Stomach (tissue), 8 donors: ENCODE measurements at regions not wholly inside any gene's neighbourhood (a gene's known extent, or its start where the extent isn't known, plus 50 kb on each side); places are given as distances from the start of the nearest gene placed in this dataset.

Experiments used
- DNase-seq, 2 donors: peaks; one replicate each; pipeline versions ENCODE4 v3.0.0 to v3.0.0-alpha.2; 2013 to 2019
- H3K27ac ChIP-seq, 5 donors: fragments of 200-600 bp in 4 of 5; sonication (generic) in 4 of 5; one replicate each; pipeline ENCODE4 v1.5.1; 2013 to 2019; ENCODE audit warnings: mild to moderate bottlenecking in 1 of 5, moderate library complexity in 1 of 5
- H3K27me3 ChIP-seq, 3 donors: fragments of 200-600 bp; sonication (generic); one replicate each; pipeline ENCODE4 v1.5.1; 2017 to 2019; ENCODE audit warnings: mixed run types in 1 of 3
- H3K36me3 ChIP-seq, 4 donors: fragments of 200-600 bp; sonication (generic); 1 replicate in 3 of 4; 2 replicates in 1 of 4; pipeline ENCODE4 v1.5.1; 2016 to 2019
- H3K4me1 ChIP-seq, 4 donors: fragments of 200-600 bp; sonication (generic); one replicate each; pipeline ENCODE4 v1.5.1; 2016 to 2019
- H3K4me3 ChIP-seq, 4 donors: fragments of 200-600 bp; sonication (generic) in 3 of 4; one replicate each; pipeline ENCODE4 v1.5.1; 2016 to 2019; ENCODE audit warnings: mild to moderate bottlenecking in 1 of 4
- H3K9me3 ChIP-seq, 4 donors: fragments of 200-600 bp; sonication (generic); one replicate each; pipeline ENCODE4 v1.5.1; 2016 to 2019
- CTCF ChIP-seq, 7 experiments: fragments of 450-650 bp in 4 of 7; fragments of 200-600 bp in 3 of 7; sonication (generic) in 3 of 7; IDR thresholded peaks; one replicate each; pipeline ENCODE4 v1.5.1; 2016 to 2019; ENCODE audit warnings: antibody characterized with exemption in 7 of 7, control low read depth in 2 of 7, mild to moderate bottlenecking in 1 of 7
- EP300 ChIP-seq: sonication (generic); formaldehyde crosslinking; IDR thresholded peaks from one replicate; pipeline ENCODE4 v1.6.1; 2017; ENCODE audit warnings: antibody characterized with exemption
- POLR2A ChIP-seq, 4 donors: fragments of 450-650 bp; IDR thresholded peaks; one replicate each; pipeline ENCODE4 v1.6.1; 2016; ENCODE audit warnings: antibody characterized with exemption in 4 of 4, control low read depth in 2 of 4, mild to moderate bottlenecking in 1 of 4, moderate library complexity in 1 of 4
- POLR2AphosphoS5 ChIP-seq, 3 donors: sonication (generic); formaldehyde crosslinking; IDR thresholded peaks; one replicate each; pipeline ENCODE4 v1.6.1; 2016; ENCODE audit warnings: antibody characterized with exemption in 3 of 3
- WGBS, 5 donors: extraction: QIAGEN DNeasy Blood & Tissue Kit in 3 of 5; methylation state at CpG; one replicate each; pipeline versions ENCODE4 v1.1.5 to v1.1.7; 2013 to 2018; 5-methylcytosine and 5-hydroxymethylcytosine counted together
- intact Hi-C: fragments of 100-400 bp; cut with DNase I; formaldehyde crosslinking; loops from one replicate; pipeline ENCODE4 v1.15.1; 2023; ENCODE audit warnings: low total_unique reads
- donor health status: healthy with polysubstance abuse.
- donor health status: Bipolar disorder and iron deficiency.
- donor health status: healthy.

DNA sequence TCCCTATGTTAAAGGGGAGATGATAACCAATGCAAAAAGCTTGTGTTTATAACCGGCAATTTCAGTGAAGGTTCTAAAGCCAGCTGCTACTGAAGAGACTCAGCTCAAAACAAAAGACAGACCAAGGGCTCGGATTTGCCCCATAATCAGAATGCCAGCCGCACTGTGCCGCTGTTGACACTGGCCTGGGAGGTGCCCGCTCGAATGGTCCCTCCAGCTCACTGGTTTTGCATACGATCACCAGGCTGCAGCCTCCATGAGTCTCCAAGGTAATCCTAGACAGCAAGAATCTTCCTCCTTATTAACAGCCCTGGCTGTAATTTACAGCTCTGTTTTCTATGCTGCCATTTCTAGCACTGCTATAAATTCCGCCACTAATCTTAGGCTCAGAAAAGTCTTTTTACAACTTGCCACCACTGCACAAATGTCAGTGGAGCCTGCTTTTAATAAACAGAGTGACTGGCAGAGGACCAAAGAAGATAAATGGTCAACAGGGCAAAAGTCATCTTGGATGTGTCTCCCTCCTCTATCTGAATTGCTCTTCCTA lies 155.7 kb upstream of the SH3BP4 start:
- intact Hi-C loops, result no loop called here
- no peak for TF ChIP-seq CTCF (IDR thresholded peaks at IDR 0.05)
- no peak for TF ChIP-seq POLR2AphosphoS5 (IDR thresholded peaks at IDR 0.05)
- no peak for TF ChIP-seq POLR2A (IDR thresholded peaks at IDR 0.05)
- no peak for TF ChIP-seq EP300

DNA sequence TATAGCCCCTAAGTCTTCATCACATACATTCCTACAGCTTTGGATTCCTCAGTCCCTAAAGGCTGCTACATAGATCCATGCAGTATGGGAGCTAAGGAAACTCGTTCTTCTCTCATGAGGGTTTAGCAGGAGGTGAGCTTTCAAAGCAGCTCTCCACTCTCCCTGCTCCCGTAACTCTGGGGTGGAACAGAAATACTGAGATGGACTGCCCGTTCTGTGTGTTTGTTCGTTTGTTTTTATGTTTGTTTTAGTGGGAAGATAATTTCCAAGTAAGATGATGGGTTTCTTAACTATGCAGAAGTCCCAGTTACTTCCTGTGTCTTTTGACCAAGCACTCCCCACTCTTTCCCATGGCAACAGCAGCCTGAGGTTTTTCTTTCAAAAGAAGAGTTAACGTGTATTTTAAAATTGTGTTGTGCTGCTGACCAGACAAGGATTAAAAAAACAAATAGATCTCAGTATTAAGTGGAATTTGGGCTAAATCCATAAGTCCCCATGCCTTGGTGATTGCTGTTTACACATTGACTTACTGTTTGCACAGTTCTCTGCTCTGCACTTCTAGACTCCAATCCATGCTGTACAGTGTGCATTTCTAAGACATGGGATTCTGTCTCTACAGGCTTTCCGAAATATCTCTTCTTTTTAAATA lies 156.4 kb upstream of the SH3BP4 start:
- Histone ChIP-seq H3K9me3 (no peaks in the 10 kb centered on the region), H3K4me1 (peaks cover 7 to 13% (median 11%) of the 10 kb centered on the region in 4 donors), H3K27me3 (no peaks in the 10 kb centered on the region), H3K36me3 (no peaks in the 10 kb centered on the region), H3K4me3 (no peak overlapping the region), H3K27ac (no peak overlapping the region)
- intact Hi-C loops, result no loop called here
- TF ChIP-seq EP300, result no peak
- WGBS, 5 donors, result 25 to 43% (median 37%) methylated on average over 6 of the region's 6 CpGs
- DNase-seq, result no peak

More for the DNA sequence above, 155.7 kb upstream of the SH3BP4 start:
- H3K4me3 ChIP-seq, result no peak overlapping the region
- DNase-seq, result no peak
- H3K27me3 ChIP-seq, result no peaks in the 10 kb centered on the region
- peaks cover 7 to 13% (median 11%) of the 10 kb centered on the region in 4 donors for H3K4me1 ChIP-seq
- no peak overlapping the region for H3K27ac ChIP-seq
- WGBS, 5 donors, result 36 to 75% (median 64%) methylated on average over 8 of the region's 8 CpGs
- no peaks in the 10 kb centered on the region for H3K9me3 ChIP-seq
- H3K36me3 ChIP-seq, result no peaks in the 10 kb centered on the region

- H3K36me3 ChIP-seq, result no peaks in the 10 kb centered on the region
- no peak for DNase-seq
Measured at GRCh38 chr2:234794866-234795265, 157.0 kb upstream of the SH3BP4 start.

DNA sequence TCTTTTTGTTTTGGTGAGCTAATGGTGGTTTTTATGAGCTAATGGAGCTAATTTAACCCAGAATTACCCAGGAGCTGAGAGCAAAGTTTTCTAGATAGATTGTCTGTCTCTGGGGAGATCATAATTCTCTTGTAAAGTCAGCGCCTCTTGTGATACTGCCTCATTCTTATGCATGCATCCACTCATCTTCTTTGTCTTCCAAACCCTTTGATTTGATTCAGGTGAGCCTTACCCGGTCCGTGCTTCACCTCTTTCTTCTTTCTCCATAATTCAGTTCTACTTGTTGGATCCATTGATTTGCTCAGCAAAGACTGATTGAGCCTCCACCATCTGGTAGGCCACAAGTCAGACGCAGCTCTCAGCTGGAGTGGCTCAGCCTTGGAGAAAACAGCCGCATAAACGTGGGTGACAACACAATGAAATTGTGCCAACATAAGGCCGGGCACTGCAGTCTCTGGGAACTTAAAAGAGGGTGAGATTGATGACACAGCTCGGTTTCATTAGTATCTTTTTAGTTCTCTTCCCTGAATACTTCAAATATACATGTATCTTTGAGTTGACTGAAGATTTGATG lies 158.5 kb upstream of the SH3BP4 start:
- intact Hi-C loops, result no loop called here
- 89 to 93% (median 90%) methylated on average over 8 of the region's 8 CpGs for WGBS, 5 donors

More at GRCh38 chr2:234794866-234795265, 157.0 kb upstream of the SH3BP4 start:
- intact Hi-C loops, result no loop called here
- WGBS, 5 donors, result 89 to 96% (median 93%) methylated on average over 8 of the region's 8 CpGs
- no peak overlapping the region for H3K4me3 ChIP-seq
- H3K27me3 ChIP-seq, result peaks cover 0 to 2% (median 0%) of the 10 kb centered on the region in 3 donors
- no peaks in the 10 kb centered on the region for H3K9me3 ChIP-seq
- no peak for TF ChIP-seq CTCF (IDR thresholded peaks at IDR 0.05)
- no peak for TF ChIP-seq POLR2A (IDR thresholded peaks at IDR 0.05)
- TF ChIP-seq POLR2AphosphoS5 (IDR thresholded peaks at IDR 0.05), result no peak
- TF ChIP-seq EP300, result no peak
- H3K4me1 ChIP-seq, result peaks cover 7 to 13% (median 11%) of the 10 kb centered on the region in 4 donors
- H3K27ac ChIP-seq, result no peak overlapping the region

More for the DNA sequence above, 158.5 kb upstream of the SH3BP4 start:
- no peak for DNase-seq
- Histone ChIP-seq H3K27me3 (peaks cover 0 to 2% (median 0%) of the 10 kb centered on the region in 3 donors), H3K4me3 (no peak overlapping the region), H3K36me3 (no peaks in the 10 kb centered on the region), H3K9me3 (no peaks in the 10 kb centered on the region), H3K27ac (no peak overlapping the region), H3K4me1 (peaks cover 7 to 13% (median 11%) of the 10 kb centered on the region in 4 donors)
- no peak for TF ChIP-seq CTCF (IDR thresholded peaks at IDR 0.05)
